ENCODE measurements at regions not wholly inside any gene's neighbourhood (a gene's known extent, or its start where the extent isn't known, plus 50 kb on each side); places are given as distances from the start of the nearest gene placed in this dataset.

GRCh38 chr11:86153439-86153838 is 84.6 kb upstream of the PICALM start:
- TF ChIP-seq CTCF (IDR thresholded peaks at IDR 0.05) (no peak), ZFX (IDR thresholded peaks at IDR 0.05; ENCODE audit: borderline replicate concordance) (no peak)

Data from 22Rv1 (cell line).